Spinal cord (tissue), 1 donor: ENCODE measurements at regions not wholly inside any gene's neighbourhood (a gene's known extent, or its start where the extent isn't known, plus 50 kb on each side); places are given as distances from the start of the nearest gene placed in this dataset. TPM values are rescaled to one million over a fixed set of nuclear protein-coding genes. Genes with fewer than 3 reads are reported as not detected.

Experiments
- small RNA-seq: library from RNA; depleted of rRNA; stranded (forward); fragments of <200 nt; gene quantifications from one replicate; pipeline ENCODE3, GENCODE V24; 2014; ENCODE audit warnings: low replicate concordance

Small RNA genes lying in the stretch of these regions (small RNA-seq; reads per million reads assigned to genes)
- not detected for gene SEM1P1
